ENCODE measurements at regions not wholly inside any gene's neighbourhood (a gene's known extent, or its start where the extent isn't known, plus 50 kb on each side); places are given as distances from the start of the nearest gene placed in this dataset.

DNA sequence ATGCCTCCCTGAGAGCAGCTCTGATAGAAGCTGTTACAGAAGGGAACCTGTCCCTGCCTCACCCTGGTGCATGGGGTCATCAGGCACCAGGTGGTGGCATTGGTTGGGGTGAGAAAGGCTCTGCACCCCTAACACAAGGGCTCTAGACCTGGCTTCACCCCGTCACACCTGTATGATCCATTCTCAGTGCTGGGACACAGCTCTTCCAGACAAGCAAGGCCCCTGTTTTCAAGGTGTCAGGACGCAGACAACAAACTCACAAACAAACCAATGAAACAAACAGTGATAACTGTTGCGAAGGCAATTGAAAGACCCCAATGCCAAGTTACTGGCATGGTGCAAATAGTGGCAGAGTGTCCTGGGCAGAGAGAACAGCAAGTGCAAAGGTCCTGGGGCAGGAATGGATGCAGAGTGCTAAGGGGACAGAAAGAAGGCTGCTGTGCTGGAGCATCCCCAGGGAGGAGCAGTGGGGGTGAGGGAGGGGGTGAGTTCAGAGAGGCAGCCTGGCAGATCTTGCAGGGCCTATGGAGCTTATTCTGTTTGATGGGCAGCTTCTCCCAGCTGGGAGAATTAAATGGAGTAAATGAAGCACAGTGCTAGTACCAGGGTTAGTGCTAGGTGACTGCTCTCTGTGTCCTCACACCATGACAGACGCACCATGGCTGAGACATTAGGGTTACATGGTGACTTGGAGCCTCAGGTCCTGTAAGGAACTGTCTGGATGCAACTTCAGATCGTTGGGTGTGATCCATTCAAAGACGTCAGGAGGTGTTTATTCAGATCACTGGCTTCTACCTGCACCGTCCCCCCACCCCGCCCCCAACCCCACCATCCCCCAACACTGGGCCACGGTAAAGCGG is 67.9 kb upstream of the UNC5A start:
- TF ChIP-seq SPI1 (IDR thresholded peaks at IDR 0.05; ENCODE audit: borderline replicate concordance, low read depth) = no peak
- TF ChIP-seq POLR2AphosphoS5 (IDR thresholded peaks at IDR 0.05; ENCODE audit: low read depth) = no peak
- TF ChIP-seq GABPA (IDR thresholded peaks at IDR 0.05; ENCODE audit: low read depth) = no peak
- TF ChIP-seq, protein P1, sequence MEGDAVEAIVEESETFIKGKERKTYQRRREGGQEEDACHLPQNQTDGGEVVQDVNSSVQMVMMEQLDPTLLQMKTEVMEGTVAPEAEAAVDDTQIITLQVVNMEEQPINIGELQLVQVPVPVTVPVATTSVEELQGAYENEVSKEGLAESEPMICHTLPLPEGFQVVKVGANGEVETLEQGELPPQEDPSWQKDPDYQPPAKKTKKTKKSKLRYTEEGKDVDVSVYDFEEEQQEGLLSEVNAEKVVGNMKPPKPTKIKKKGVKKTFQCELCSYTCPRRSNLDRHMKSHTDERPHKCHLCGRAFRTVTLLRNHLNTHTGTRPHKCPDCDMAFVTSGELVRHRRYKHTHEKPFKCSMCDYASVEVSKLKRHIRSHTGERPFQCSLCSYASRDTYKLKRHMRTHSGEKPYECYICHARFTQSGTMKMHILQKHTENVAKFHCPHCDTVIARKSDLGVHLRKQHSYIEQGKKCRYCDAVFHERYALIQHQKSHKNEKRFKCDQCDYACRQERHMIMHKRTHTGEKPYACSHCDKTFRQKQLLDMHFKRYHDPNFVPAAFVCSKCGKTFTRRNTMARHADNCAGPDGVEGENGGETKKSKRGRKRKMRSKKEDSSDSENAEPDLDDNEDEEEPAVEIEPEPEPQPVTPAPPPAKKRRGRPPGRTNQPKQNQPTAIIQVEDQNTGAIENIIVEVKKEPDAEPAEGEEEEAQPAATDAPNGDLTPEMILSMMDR (IDR thresholded peaks at IDR 0.05; ENCODE audit: insufficient read depth, low read length) = no peak
- no peak for TF ChIP-seq REST (IDR thresholded peaks at IDR 0.05; ENCODE audit: insufficient replicate concordance, low read depth)
- no peak overlapping the region for H3K4me3 ChIP-seq (replicated peaks; ENCODE audit: insufficient read depth, low read length)

GRCh38 chr5:176743136-176743861 is 67.1 kb upstream of the UNC5A start:
- Histone ChIP-seq H3K4me3 (replicated peaks; ENCODE audit: insufficient read depth, low read length) (no peak overlapping the region), H3K27me3 (ENCODE audit: insufficient read depth, poor library complexity, severe bottlenecking) (peaks cover 48% of the 10 kb centered on the region), H3K27ac (replicated peaks) (no peak overlapping the region)
- no peak for TF ChIP-seq GABPA (IDR thresholded peaks at IDR 0.05; ENCODE audit: low read depth)
- no peak for TF ChIP-seq SPI1 (IDR thresholded peaks at IDR 0.05; ENCODE audit: borderline replicate concordance, low read depth)
- TF ChIP-seq, protein P1 (IDR thresholded peaks at IDR 0.05; ENCODE audit: insufficient read depth, low read length) = no peak
- no peak for TF ChIP-seq POLR2AphosphoS5 (IDR thresholded peaks at IDR 0.05; ENCODE audit: low read depth)
- TF ChIP-seq REST (IDR thresholded peaks at IDR 0.05; ENCODE audit: insufficient replicate concordance, low read depth) = no peak
- no peak for DNase-seq (ENCODE audit: low read depth in 1 of 2, low spot score in 1 of 2)

More for the DNA sequence above, 67.9 kb upstream of the UNC5A start:
- no peak overlapping the region for H3K27ac ChIP-seq (replicated peaks)
- peaks cover 51% of the 10 kb centered on the region for H3K27me3 ChIP-seq (ENCODE audit: insufficient read depth, poor library complexity, severe bottlenecking)
- DNase-seq (ENCODE audit: low read depth in 1 of 2, low spot score in 1 of 2) = no peak

DNA sequence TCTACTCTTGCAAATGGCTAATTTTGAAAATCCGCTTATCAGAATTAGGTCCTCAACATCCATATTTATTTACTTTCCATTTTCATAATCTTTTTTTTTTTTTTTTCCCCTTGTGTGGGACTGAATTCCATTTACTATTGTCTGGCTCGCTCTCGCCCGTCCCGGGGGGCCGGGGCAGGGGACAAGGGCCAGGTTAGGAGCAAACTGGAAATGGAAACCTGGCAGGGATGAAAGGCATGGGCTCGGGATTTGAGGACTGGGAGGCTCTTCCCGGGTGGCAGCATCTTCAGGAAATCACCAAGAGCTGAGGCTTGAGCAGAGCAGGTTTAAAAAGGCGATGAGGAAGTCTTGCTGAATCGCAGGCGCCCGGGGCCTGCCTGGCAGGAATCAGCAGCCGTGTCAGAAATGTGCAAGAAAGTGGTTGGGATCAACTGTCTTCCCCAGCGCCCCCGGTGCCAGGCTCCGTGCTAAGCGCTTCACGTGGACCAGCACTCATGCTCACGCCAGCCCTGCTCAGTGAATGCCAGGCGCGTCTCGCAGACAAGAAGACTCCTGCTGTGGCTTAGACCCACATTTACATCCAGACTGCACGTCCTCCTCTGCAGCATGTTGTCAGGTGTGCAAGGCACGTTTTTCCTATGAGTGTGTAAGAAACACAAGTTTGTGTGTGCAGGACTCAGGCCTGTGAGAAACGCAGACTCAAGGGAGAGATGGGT is 66.3 kb upstream of the UNC5A start:
- DNase-seq (ENCODE audit: low read depth in 1 of 2, low spot score in 1 of 2) = no peak
- TF ChIP-seq SPI1 (IDR thresholded peaks at IDR 0.05; ENCODE audit: borderline replicate concordance, low read depth) (no peak), REST (IDR thresholded peaks at IDR 0.05; ENCODE audit: insufficient replicate concordance, low read depth) (no peak), GABPA (IDR thresholded peaks at IDR 0.05; ENCODE audit: low read depth) (no peak), POLR2AphosphoS5 (IDR thresholded peaks at IDR 0.05; ENCODE audit: low read depth) (no peak)
- TF ChIP-seq, protein P1 (IDR thresholded peaks at IDR 0.05; ENCODE audit: insufficient read depth, low read length) = no peak
- H3K4me3 ChIP-seq (replicated peaks; ENCODE audit: insufficient read depth, low read length) = no peak overlapping the region
- peaks cover 47% of the 10 kb centered on the region for H3K27me3 ChIP-seq (ENCODE audit: insufficient read depth, poor library complexity, severe bottlenecking)
- H3K27ac ChIP-seq (replicated peaks) = no peak overlapping the region

All from HL-60 (cell line).